Heart left ventricle (tissue), 16 donors: ENCODE measurements at regions not wholly inside any gene's neighbourhood (a gene's known extent, or its start where the extent isn't known, plus 50 kb on each side); places are given as distances from the start of the nearest gene placed in this dataset.
"Not testable (repeated sequence)": the region's sequence is repeated elsewhere in the genome, so short reads cannot be mapped to it uniquely, and the experiment has no call there.

ENCODE experiments used
- ATAC-seq, 4 donors: fragments of 200-7000 bp; cut with Tn5 transposase; one replicate each; pipeline ENCODE4 v1.9.1; 2020 to 2022; ENCODE audit warnings: moderate library complexity in 4 of 4, mild to moderate bottlenecking in 3 of 4, moderate number of reproducible peaks in 1 of 4
- DNase-seq, 5 donors: peaks; one replicate each; pipeline ENCODE4 v3.0.0-alpha.2; 2020
- H3K27ac ChIP-seq, 12 donors: fragments of 200-600 bp; sonication (generic) in 4 of 12; one replicate each; pipeline versions ENCODE4 v1.5.0 to v1.8.0; 2016 to 2022; ENCODE audit warnings: mild to moderate bottlenecking in 2 of 12
- H3K27me3 ChIP-seq, 9 donors: fragments of 200-600 bp; sonication (generic) in 2 of 9; one replicate each; pipeline versions ENCODE4 v1.5.1 to v1.8.0; 2016 to 2022; ENCODE audit warnings: mild to moderate bottlenecking in 3 of 9
- H3K36me3 ChIP-seq, 9 donors: fragments of 200-600 bp; sonication (generic) in 2 of 9; one replicate each; pipeline versions ENCODE4 v1.5.0 to v1.8.0; 2018 to 2022; ENCODE audit warnings: mild to moderate bottlenecking in 2 of 9
- H3K4me1 ChIP-seq, 12 donors: fragments of 200-600 bp; sonication (generic) in 4 of 12; one replicate each; pipeline versions ENCODE4 v1.5.0 to v1.8.0; 2016 to 2022; ENCODE audit warnings: mild to moderate bottlenecking in 3 of 12
- H3K4me3 ChIP-seq, 12 donors: fragments of 200-600 bp; sonication (generic) in 4 of 12; one replicate each; pipeline versions ENCODE4 v1.5.0 to v1.8.0; 2017 to 2022; ENCODE audit warnings: mild to moderate bottlenecking in 9 of 12, moderate library complexity in 4 of 12
- H3K9me3 ChIP-seq, 12 donors: fragments of 200-600 bp; sonication (generic) in 4 of 12; one replicate each; pipeline versions ENCODE4 v1.5.0 to v1.8.0; 2016 to 2022; ENCODE audit warnings: mild to moderate bottlenecking in 1 of 12
- POLR2A ChIP-seq, 2 donors: fragments of 450-650 bp; IDR thresholded peaks; one replicate each; pipeline ENCODE4 v1.6.1; 2017; ENCODE audit warnings: antibody characterized with exemption in 2 of 2, mild to moderate bottlenecking in 2 of 2, moderate library complexity in 2 of 2
- WGBS, 4 donors: extraction: QIAGEN DNeasy Blood & Tissue Kit in 2 of 4; methylation state at CpG; one replicate each; pipeline versions ENCODE4 v1.1.5 to v1.1.7; 2013 to 2018; 5-methylcytosine and 5-hydroxymethylcytosine counted together
- intact Hi-C, 10 donors: fragments of 100-400 bp; cut with DNase I; formaldehyde crosslinking; loops; one replicate each; pipeline versions ENCODE4 v1.11.1 to v1.14.2; 2022
- TF ChIP-seq, protein P1 (sequence below), 12 donors: fragments of 200-600 bp; sonication (generic) in 4 of 12; IDR thresholded peaks; one replicate each; pipeline versions ENCODE4 v1.5.0 to v1.8.0; 2018 to 2022; ENCODE audit warnings: antibody characterized with exemption in 12 of 12, mild to moderate bottlenecking in 5 of 12
- donor health status: ischemic (EF 13 %, LVEDD 7.1; RV severe dilation, severe dysfunction).
- donor health status: healthy with polysubstance abuse.
- donor health status: DM: no; HTN: yes; CAD: no.
- donor health status: DM: no; HTN: no; CAD: no.
- donor health status: ischemic (EF 25% LVEDD 6.9; RV normal size, moderate dysfunction).
- donor health status: ischemic (EF 25% LVEDD 5.7; RV mildly dilated, moderate dysfunction).
- donor health status: healthy.
- donor health status: DM: yes; HTN: yes; CAD: no.
- donor health status: ischemic (EF 35%, LVEDD 5.7; RV mildly dilated, moderate dysfunction).
- donor health status: nonischemic (EF 11% LVEDD 7.7; RV severe dilation, severe dysfunction).
- donor health status: DM: yes; HTN: yes; CAD: no.
- donor health status: PGD.
- donor health status: ischemic (EF 29% LVEDD 5.4; RV normal size, mild dysfunction).
- donor health status: nonischemic (EF 23%, LVEDD 6.1; RV moderate dilation, normal function).

- no peaks in the 10 kb centered on the region for H3K4me1 ChIP-seq
- no peaks in the 10 kb centered on the region for H3K36me3 ChIP-seq
- intact Hi-C loops = no loop called here
- WGBS, 4 donors = 55 to 79% (median 68%) methylated on average over 3 of the region's 3 CpGs
- no peak for TF ChIP-seq POLR2A (IDR thresholded peaks at IDR 0.05)
- TF ChIP-seq, protein P1, sequence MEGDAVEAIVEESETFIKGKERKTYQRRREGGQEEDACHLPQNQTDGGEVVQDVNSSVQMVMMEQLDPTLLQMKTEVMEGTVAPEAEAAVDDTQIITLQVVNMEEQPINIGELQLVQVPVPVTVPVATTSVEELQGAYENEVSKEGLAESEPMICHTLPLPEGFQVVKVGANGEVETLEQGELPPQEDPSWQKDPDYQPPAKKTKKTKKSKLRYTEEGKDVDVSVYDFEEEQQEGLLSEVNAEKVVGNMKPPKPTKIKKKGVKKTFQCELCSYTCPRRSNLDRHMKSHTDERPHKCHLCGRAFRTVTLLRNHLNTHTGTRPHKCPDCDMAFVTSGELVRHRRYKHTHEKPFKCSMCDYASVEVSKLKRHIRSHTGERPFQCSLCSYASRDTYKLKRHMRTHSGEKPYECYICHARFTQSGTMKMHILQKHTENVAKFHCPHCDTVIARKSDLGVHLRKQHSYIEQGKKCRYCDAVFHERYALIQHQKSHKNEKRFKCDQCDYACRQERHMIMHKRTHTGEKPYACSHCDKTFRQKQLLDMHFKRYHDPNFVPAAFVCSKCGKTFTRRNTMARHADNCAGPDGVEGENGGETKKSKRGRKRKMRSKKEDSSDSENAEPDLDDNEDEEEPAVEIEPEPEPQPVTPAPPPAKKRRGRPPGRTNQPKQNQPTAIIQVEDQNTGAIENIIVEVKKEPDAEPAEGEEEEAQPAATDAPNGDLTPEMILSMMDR (IDR thresholded peaks at IDR 0.05) = no peak
- H3K27me3 ChIP-seq = peaks cover 0 to 3% (median 0%) of the 10 kb centered on the region in 9 donors
- no peaks in the 10 kb centered on the region for H3K9me3 ChIP-seq
- no peak overlapping the region for H3K4me3 ChIP-seq
- no peak for DNase-seq
- H3K27ac ChIP-seq = no peak overlapping the region
- no peak for ATAC-seq
Observed at GRCh38 chr7:130789436-130789835, 55.4 kb upstream of the KLF14 start.

DNA sequence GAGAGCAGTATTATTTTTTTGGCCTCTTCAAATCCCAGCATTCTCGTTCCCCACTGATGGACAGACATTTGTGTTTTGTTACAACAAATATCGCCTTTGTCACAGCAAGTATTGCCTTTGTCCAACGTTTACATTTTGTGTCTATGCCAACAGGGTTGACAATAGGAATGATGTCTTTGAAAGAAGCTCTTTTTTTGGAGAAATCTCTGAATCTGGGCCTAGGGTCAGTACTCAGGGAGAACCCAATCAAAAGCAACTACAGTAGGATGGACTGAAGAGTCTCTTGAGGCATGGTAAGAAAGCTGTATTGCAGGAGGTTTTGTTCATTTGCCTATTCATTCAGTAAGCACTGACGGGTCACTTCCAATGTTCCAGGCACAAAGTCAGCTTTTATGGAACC is 57.7 kb upstream of the KLF14 start:
- no peak overlapping the region for H3K27ac ChIP-seq
- H3K4me3 ChIP-seq = no peak overlapping the region
- intact Hi-C loops = no loop called here
- H3K9me3 ChIP-seq = peaks cover 0 to 3% (median 0%) of the 10 kb centered on the region in 12 donors
- ATAC-seq (no peak), DNase-seq (no peak)
- TF ChIP-seq POLR2A (IDR thresholded peaks at IDR 0.05) = no peak
- TF ChIP-seq, protein P1 (IDR thresholded peaks at IDR 0.05) = no peak
- peaks cover 0 to 3% (median 0%) of the 10 kb centered on the region in 9 donors for H3K27me3 ChIP-seq
- 87 to 91% (median 89%) methylated on average over 4 of the region's 4 CpGs for WGBS, 4 donors
- no peaks in the 10 kb centered on the region for H3K4me1 ChIP-seq
- no peaks in the 10 kb centered on the region for H3K36me3 ChIP-seq

DNA sequence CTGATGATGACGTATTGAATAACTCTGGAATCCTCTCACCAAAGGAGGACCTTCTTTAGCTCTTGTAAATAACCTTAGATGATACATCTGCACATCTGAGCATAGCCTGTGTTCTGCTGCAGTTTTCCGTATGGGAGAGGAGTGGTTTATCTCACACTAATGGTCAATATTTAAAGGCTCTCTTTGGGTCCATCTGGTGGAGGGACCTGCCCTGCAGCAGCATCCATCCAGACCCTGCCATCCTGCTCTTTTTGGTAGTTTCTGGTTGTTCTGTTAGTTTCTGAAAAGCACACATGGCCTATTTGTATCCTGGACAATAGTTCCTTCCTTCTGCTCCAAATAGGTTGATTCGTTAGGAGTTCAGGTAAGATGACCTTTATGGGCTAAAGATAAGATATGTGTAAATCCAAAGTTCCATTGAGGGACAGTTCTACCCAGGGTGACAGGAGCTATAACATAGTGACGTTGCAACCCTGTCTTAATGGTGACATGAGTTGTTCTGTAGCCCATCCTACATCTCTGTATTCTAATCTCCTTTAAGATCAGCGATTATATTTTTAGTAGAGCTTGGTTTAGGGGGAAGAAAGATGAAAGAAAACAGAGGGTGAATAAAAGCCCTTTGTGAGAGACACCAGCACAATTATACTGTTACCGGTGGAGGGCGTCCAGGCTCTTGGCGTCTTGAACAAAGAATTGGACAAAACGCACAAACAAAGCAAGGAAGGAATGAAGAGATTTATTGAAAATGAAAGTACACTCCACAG is 60.0 kb upstream of the KLF14 start:
- DNase-seq (no peak), ATAC-seq (no peak)
- no peaks in the 10 kb centered on the region for H3K4me1 ChIP-seq
- H3K27me3 ChIP-seq = peaks cover 0 to under 1% (median 0%) of the 10 kb centered on the region in 9 donors
- H3K36me3 ChIP-seq = no peaks in the 10 kb centered on the region
- 68 to 74% (median 70%) methylated on average over 9 of the region's 9 CpGs for WGBS, 4 donors
- H3K27ac ChIP-seq = no peak overlapping the region
- TF ChIP-seq POLR2A (IDR thresholded peaks at IDR 0.05) = no peak
- TF ChIP-seq, protein P1 (IDR thresholded peaks at IDR 0.05) = no peak
- H3K9me3 ChIP-seq = peaks cover 0 to 3% (median 0%) of the 10 kb centered on the region in 12 donors
- H3K4me3 ChIP-seq = no peak overlapping the region
- intact Hi-C loops = no loop called here

DNA sequence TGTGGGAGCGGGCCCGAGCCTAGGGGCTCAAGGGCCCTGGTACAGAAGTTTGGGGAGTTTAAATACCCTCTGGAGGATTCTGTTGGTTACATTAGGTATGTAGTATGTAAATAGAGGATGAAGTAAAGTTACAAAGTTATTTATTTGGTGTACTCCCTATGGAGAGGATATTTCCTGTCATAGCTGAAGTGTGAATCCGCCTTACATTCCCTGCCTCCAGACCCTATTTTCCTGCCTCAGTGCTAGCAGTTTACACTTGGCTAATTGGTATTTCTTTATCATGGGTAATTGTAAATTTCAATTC is 60.6 kb upstream of the KLF14 start:
- DNase-seq (no peak), ATAC-seq (no peak)
- Histone ChIP-seq H3K9me3 (peaks cover 0 to 3% (median 0%) of the 10 kb centered on the region in 12 donors), H3K27ac (no peak overlapping the region), H3K4me1 (no peaks in the 10 kb centered on the region), H3K4me3 (no peak overlapping the region), H3K36me3 (no peaks in the 10 kb centered on the region), H3K27me3 (no peaks in the 10 kb centered on the region)
- intact Hi-C loops = no loop called here
- no peak for TF ChIP-seq POLR2A (IDR thresholded peaks at IDR 0.05)
- TF ChIP-seq, protein P1 (IDR thresholded peaks at IDR 0.05) = no peak
- WGBS, 4 donors = 70 to 76% (median 75%) methylated on average over 3 of the region's 3 CpGs

DNA sequence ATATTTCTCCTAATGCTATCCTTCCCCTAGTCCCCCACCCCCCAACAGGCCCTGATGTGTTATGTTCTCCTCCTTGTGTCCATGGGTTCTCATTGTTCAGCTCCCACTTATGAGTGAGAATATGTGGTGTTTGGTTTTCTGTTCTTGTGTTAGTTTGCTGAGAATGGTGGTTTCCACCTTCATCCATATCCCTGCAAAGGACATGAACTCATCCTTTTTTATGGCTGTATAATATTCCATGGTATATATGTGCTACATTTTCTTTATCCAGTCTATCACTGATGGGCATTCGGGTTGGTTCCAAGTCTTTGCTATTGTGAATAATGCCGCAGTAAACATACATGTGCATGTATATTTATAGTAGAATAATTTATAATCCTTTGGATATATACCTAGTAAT is 62.4 kb upstream of the KLF14 start:
- 93 to 97% (median 96%) methylated on average over 2 of the region's 2 CpGs for WGBS, 4 donors
- intact Hi-C loops, H3K36me3 ChIP-seq, ATAC-seq, H3K4me1 ChIP-seq, H3K9me3 ChIP-seq, H3K27ac ChIP-seq, DNase-seq, H3K4me3 ChIP-seq: not testable (repeated sequence)
- peaks cover 0 to 12% (median 0%) of the 10 kb centered on the region in 9 donors for H3K27me3 ChIP-seq
